NCI-H1436 (cell line): ENCODE measurements at regions not wholly inside any gene's neighbourhood (a gene's known extent, or its start where the extent isn't known, plus 50 kb on each side); places are given as distances from the start of the nearest gene placed in this dataset.
"Not testable (repeated sequence)": the region's sequence is repeated elsewhere in the genome, so short reads cannot be mapped to it uniquely, and the experiment has no call there.

Source experiments
- DNase-seq: peaks from one replicate; lab custom pipeline; 2025; lab: John Stamatoyannopoulos, UW

- peak; percentile 13 for DNase-seq
These were observed 268.4 kb upstream of the CDH19 start for GRCh38 chr18:66872277-66872676.

GRCh38 chr18:66867653-66868052, 263.8 kb upstream of the CDH19 start:
- no peak for DNase-seq

GRCh38 chr18:66866427-66866940, 262.6 kb upstream of the CDH19 start:
- DNase-seq = not testable (repeated sequence)

GRCh38 chr18:66838340-66838987, 234.6 kb upstream of the CDH19 start:
- no peak for DNase-seq

GRCh38 chr18:66833646-66834045, 229.8 kb upstream of the CDH19 start:
- no peak for DNase-seq

- DNase-seq = peak; percentile 5
These were observed 222.3 kb upstream of the CDH19 start for GRCh38 chr18:66826211-66826610.

- DNase-seq = no peak
These were observed 221.5 kb upstream of the CDH19 start for GRCh38 chr18:66825347-66825746.

GRCh38 chr18:66819235-66819634, 215.3 kb upstream of the CDH19 start:
- DNase-seq = no peak

GRCh38 chr18:66813138-66813537, 209.2 kb upstream of the CDH19 start:
- DNase-seq = no peak

- no peak for DNase-seq
These were observed 191.2 kb upstream of the CDH19 start for GRCh38 chr18:66795051-66795450.

GRCh38 chr18:66792466-66792865, 188.6 kb upstream of the CDH19 start:
- no peak for DNase-seq

GRCh38 chr18:66780609-66781008, 176.7 kb upstream of the CDH19 start:
- no peak for DNase-seq

GRCh38 chr18:66778048-66778447, 174.2 kb upstream of the CDH19 start:
- no peak for DNase-seq

- no peak for DNase-seq
These were observed 165.5 kb upstream of the CDH19 start for GRCh38 chr18:66769375-66769774.

GRCh38 chr18:66764230-66764629, 160.3 kb upstream of the CDH19 start:
- DNase-seq = no peak

- DNase-seq = no peak
These were observed 157.3 kb upstream of the CDH19 start for GRCh38 chr18:66761166-66761565.

GRCh38 chr18:66760559-66760958, 156.7 kb upstream of the CDH19 start:
- no peak for DNase-seq

- DNase-seq = no peak
These were observed 155.3 kb upstream of the CDH19 start for GRCh38 chr18:66759050-66759828.

GRCh38 chr18:66757946-66758345, 154.1 kb upstream of the CDH19 start:
- DNase-seq = no peak

- DNase-seq = no peak
These were observed 150.4 kb upstream of the CDH19 start for GRCh38 chr18:66754335-66754734.

- no peak for DNase-seq
These were observed 148.8 kb upstream of the CDH19 start for GRCh38 chr18:66752733-66753132.

GRCh38 chr18:66749481-66750035, 145.7 kb upstream of the CDH19 start:
- no peak for DNase-seq

- no peak for DNase-seq
These were observed 145.1 kb upstream of the CDH19 start for GRCh38 chr18:66749030-66749429.
